AG04449 (cell line): ENCODE measurements at regions not wholly inside any gene's neighbourhood (a gene's known extent, or its start where the extent isn't known, plus 50 kb on each side); places are given as distances from the start of the nearest gene placed in this dataset.

ENCODE experiments used
- CTCF ChIA-PET: fragments of 350-600 bp; formaldehyde crosslinking; extraction: SDS; loops from one replicate; lab custom pipeline; 2021; ENCODE audit warnings: antibody characterized with exemption; lab: Yijun Ruan, JAX
- POLR2A ChIA-PET: fragments of 400-600, 350-600 bp; formaldehyde crosslinking; extraction: SDS; loops from one replicate; lab custom pipeline; 2020; ENCODE audit warnings: antibody characterized with exemption, inconsistent platforms; lab: Yijun Ruan, JAX
- DNase-seq: peaks from one replicate; pipeline ENCODE4 v3.0.0-alpha.2; 2010; ENCODE audit warnings: low read depth, low spot score
- H3K4me3 ChIP-seq: 2 replicates; pipeline ENCODE4 v1.5.1; 2011; ENCODE audit warnings: low read depth, mild to moderate bottlenecking, control low read depth, low read length
- CTCF ChIP-seq: IDR thresholded peaks from one replicate; pipeline ENCODE4 v1.5.1; 2011; ENCODE audit warnings: mild to moderate bottlenecking, moderate library complexity, low read length, control low read depth, inconsistent platforms; ENCODE audit not compliant: insufficient read depth; ENCODE audit errors: missing control alignments

- no peak overlapping the region for H3K4me3 ChIP-seq
- POLR2A ChIA-PET = no interaction called here
- no peak for DNase-seq
- CTCF ChIA-PET = no interaction called here
- TF ChIP-seq CTCF = no peak
These were observed 354.9 kb upstream of the SALL3 start for GRCh38 chr18:78624646-78625279.

GRCh38 chr18:78625847-78626246 is 353.8 kb upstream of the SALL3 start:
- DNase-seq = no peak
- ChIA-PET CTCF (no interaction called here), POLR2A (no interaction called here)
- no peak overlapping the region for H3K4me3 ChIP-seq
- no peak for TF ChIP-seq CTCF

GRCh38 chr18:78627551-78628346 is 351.9 kb upstream of the SALL3 start:
- DNase-seq = no peak
- H3K4me3 ChIP-seq = no peak overlapping the region
- CTCF ChIA-PET = no interaction called here
- no peak for TF ChIP-seq CTCF
- POLR2A ChIA-PET = no interaction called here

GRCh38 chr18:78629426-78629825 is 350.2 kb upstream of the SALL3 start:
- ChIA-PET POLR2A (no interaction called here), CTCF (no interaction called here)
- no peak for DNase-seq
- TF ChIP-seq CTCF = no peak
- H3K4me3 ChIP-seq = no peak overlapping the region

GRCh38 chr18:78630356-78630755 is 349.3 kb upstream of the SALL3 start:
- ChIA-PET POLR2A (no interaction called here), CTCF (no interaction called here)
- TF ChIP-seq CTCF = no peak
- no peak overlapping the region for H3K4me3 ChIP-seq
- DNase-seq = no peak

- no peak for DNase-seq
- ChIA-PET POLR2A (no interaction called here), CTCF (no interaction called here)
- TF ChIP-seq CTCF = no peak
- H3K4me3 ChIP-seq = no peak overlapping the region
These were observed 348.6 kb upstream of the SALL3 start for GRCh38 chr18:78630981-78631510.
